ENCODE measurements at regions not wholly inside any gene's neighbourhood (a gene's known extent, or its start where the extent isn't known, plus 50 kb on each side); places are given as distances from the start of the nearest gene placed in this dataset.
"Not testable (repeated sequence)": the region's sequence is repeated elsewhere in the genome, so short reads cannot be mapped to it uniquely, and the experiment has no call there.

DNA sequence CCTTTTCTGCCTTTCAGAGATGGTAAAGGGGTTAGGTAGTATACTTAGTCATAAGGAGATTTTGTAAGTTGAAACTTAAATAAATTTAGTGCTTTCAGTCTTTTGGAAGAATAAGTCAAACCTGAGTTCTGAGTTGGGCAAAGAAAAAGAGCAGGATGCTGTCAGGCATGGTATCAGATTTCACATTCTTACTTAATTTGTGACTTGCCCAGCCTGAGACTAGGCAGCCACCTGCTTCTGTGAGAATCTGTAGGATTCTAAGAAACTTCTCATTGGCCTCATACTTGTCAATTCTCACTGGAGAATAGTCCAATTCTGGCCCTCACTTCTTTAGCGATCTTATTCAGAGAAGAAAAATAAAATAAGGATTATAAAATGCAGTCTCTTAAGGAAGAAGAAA lies 577.5 kb downstream of the DIPK2A start:
- no peak for DNase-seq

DNA sequence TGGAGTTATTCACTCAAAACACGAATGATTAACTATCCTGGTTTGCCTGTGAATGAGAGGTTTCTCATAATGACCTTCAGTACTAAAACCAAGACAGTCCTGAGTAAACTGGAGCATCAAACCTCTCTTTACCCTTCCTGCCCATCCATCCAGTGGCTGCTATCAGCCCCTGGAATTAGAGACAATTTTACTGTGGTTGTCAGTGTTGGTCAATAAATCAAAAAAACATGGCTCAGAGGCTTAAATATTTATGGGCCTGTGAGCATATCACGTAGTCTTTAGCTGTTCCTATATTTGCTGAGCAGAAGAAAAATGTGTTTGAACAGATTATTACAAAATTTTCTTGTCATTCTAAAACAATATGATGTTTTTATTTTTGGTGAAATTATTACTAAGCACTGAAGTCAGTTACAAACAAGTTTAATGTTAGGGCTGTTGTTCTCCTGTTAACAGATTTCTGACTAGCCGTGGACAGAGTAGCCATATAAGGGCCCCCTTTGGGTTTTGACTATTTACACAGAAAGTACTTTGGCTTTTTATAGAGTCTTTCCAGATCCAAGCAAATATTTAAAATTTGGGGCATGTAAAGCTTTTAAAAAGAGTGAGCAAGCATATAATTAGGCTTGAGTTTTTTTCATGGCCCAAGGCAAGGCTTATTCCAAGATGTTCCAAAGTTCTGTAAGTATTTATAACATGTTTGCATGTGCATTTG lies 580.9 kb downstream of the DIPK2A start:
- no peak for DNase-seq

DNA sequence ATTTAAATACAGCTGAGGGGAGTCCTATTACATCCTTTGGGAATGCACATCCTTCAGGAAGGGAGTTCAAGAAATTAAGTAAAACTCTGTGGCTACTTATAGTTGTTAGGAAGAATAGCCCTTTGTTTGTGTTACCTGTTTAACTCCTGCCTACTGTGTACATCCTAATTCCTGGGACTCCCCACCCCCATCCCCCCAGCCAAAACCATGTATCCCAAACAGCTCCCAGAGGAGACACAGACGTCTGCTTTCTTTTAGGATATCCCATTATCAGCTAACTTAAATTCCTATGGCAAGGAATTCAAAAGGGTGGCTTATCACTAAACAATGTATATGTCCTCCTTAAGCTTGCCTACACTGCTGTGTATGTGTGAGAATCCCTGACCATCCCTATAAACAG lies 581.7 kb downstream of the DIPK2A start:
- no peak for DNase-seq

DNA sequence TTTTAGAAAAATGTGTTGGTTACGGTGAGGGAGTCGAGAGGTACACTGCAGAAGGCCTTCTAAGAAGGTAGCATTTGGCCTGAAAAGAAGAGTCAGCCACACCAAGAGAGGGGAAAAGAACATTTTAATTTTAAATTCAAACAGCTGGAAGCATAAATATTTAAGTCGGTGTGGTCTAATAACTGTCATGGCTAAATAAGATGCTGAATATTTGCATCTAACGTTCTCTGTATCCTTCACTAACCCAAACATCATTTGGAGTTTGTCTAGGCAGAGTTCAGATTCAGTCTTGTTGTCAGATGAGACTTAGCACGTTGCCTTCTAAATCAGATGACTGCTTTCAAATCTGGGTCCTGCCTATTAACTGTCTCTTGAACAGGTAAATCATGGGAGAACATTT lies 583.3 kb downstream of the DIPK2A start:
- DNase-seq: no peak

DNA sequence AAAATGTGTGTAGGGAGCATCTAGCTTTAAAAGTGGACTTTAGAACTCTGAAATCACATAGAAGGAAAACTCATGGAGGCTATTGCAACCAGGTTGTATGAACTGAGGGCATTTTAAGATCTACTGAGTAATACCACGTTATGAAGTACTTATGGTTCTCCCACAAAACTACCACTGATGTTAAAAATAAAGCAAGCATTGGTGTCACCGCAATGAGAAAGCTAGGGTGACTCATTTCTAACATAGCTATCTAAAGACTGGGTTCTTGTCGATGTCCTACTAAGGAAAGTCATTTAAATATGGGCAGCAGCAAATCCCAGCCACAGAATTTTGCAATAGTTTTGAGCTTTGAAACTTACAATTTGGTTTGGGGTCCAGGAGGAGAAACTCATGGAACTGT lies 584.8 kb downstream of the DIPK2A start:
- peak; percentile 15 for DNase-seq

DNA sequence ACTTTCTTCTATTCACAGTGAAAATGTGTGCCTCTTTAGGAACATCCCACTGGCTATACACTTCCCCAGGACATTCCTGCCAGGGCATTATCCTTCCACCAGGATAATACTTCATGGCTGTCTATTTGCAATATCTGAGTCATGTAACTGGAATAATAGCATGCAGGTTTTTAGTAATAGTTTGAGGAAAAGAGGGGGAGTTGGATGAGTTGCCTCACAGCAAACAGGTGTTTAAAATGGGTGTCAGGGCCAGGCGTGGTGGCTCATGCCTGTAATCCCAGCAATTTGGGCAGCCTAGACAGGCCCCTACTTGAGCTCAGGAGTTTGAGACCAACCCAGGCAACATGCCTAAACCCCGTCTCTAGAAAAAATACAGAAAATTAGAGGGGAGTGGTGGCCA lies 585.9 kb downstream of the DIPK2A start:
- no peak for DNase-seq

DNA sequence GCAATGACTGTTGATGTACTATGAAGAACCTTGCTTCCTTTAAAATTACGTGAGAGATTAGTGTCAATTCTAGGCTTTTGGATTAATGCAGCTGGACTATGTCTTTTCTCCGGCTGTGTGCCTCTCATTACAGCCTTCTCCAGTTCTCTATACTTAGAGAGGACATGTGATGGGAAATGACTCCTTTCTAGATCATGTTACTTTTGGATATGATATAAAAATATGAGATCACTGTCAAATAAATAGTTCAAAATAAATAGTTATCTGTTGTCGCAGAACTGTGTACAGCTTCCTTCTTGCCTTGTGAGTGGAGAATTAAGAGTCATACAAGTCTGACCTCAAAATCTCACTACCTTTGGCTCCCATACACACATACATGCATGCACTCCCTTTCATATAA lies 592.4 kb downstream of the DIPK2A start:
- no peak for DNase-seq

DNA sequence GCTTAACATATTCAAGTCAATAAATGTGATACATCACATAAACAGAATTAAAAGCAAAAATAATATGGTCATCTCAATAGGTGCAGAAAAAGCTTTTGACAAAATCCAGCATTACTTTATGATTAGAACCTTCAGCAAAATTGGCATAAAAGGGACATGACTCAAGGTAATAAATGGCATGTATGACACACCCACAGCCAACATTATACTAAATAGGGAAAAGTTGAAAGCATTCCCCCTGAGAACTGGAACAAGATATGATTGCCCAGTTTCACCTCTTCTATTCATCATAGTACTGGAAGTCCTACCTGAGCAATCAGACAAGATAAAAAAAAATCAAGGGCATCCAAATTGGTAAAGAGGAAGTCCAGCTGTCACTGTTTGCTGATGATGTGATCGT lies 594.7 kb downstream of the DIPK2A start:
- no peak for DNase-seq

DNA sequence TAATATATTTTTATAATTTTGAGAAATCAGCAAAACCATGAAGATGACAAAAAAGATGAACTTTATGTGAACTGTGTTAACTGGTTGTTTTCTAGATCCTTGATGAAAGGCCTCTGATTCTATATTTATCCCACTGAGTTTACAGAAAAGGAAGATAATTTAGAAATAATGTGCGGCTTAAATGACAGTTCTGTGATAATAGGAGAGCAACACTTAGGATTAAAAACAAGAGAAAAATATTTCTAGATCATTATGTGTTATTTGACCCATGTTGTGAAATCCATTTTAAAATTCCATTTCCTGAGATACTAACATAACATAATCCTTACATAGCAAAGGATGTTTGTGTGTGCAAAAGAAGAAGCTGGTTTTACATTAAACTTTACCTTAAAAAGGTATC lies 598.0 kb downstream of the DIPK2A start:
- DNase-seq: no peak

DNA sequence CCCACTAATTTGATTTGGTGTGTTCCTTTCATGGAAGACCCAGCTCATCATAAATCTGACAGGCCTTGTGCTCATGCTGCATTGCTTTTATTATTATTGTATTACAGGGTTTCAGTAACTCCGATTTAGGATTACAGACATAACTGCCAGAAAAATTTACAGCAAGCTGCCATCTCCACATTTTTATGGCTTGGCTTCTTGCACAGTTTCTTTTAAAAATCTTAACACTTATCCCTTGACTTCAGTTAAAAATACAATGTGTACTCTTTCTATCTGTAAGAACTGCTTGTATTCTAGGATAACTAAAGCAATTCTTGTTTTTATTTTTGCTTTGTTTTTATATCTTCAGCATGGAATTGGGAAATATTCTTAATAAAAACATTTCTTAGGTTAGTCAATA lies 612.2 kb downstream of the DIPK2A start:
- DNase-seq: no peak

DNA sequence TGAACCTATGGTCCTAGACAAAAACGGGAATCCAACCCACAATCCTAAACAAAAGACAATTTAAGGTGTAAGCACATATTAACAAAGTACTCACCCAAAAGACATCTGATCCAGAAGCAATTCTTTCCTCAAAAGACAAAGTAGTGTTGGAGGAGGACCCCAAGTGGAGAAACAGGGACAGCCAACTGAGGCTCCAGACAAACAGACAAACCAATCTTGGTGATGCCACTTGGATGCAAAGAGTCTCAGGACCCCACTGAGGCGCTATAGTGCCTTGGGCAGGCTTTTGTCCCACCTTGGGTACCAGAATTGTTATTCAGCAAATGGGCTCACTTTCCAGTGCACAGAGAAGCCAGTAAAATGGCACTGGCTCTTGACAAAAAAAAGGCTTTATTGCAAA lies 613.8 kb downstream of the DIPK2A start:
- DNase-seq: no peak

DNA sequence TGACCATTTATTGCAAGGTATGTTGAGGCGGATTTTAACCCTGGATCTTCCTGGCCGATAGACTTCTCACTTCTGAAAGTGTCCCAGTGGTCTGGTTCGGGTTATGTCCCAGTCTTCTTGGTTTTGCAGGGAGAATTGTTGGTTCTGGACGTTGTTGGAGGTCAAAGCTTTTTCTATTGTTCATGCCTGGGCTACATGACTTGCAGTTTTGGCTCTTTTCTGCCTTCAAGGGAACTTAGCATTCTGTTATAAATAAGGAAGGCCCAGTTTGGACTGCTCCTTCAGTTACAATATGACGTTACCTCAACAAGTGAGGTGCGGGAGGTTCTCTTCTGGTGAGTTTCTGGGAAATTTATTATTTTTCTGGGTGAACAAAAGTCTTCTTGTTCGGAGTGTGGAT lies 614.3 kb downstream of the DIPK2A start:
- no peak for DNase-seq

DNA sequence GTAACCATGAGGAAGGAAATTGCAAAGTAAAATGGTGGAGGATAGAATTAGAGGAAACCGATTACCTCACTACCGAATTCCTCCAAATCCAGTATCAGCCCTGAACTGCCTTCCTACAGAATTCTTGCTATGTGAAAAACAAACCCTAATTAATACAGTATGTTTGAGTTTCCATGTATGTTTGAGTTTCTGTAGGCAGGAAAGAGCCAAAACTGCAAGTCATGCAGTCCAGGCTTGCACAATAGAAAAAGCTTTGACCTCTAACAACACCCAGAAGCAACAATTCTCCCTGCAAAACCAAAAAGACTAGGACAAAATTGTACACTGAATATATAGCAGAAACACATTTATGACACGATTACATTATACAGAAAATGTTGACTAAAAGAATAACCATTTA lies 614.8 kb downstream of the DIPK2A start:
- peak; percentile 75 for DNase-seq

DNA sequence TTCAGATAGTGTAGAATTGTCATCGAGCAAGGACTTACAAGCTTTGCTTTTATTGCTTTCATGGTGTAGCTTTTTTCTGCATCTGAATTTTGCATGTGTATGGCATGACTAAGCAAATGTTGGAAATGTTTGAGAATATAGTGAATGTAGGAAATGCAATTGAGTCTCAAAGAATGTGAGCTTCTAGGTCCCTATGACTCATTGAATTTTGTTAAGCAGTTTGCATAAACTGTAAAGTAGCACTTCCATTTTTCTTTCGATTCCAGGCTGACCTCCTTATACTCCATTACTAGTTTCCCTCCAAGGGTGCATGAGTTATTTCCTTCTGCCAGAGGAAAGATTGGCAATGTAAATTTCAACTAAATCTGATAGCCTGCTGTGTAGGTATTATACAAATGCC lies 619.2 kb downstream of the DIPK2A start:
- DNase-seq: peak; percentile 89

DNA sequence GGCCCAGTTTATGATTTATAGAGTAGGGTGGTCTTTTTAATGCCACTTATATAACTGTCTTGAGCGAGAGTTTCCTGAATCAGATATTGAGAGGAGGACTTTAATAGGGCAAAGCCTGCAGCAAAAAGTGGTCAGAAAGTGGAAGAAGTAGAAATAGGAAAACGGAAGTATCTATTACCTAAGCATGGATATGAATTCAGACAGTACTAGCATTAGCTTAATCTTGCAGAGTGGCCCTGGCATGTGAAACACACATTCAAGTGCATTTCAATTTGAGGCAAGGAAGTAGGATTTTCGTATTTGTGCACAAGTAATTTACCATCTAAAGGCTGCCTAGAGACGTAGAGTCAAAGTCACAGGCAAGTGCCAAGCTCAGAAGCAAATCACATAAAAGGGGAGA lies 622.3 kb downstream of the DIPK2A start:
- DNase-seq: no peak

DNA sequence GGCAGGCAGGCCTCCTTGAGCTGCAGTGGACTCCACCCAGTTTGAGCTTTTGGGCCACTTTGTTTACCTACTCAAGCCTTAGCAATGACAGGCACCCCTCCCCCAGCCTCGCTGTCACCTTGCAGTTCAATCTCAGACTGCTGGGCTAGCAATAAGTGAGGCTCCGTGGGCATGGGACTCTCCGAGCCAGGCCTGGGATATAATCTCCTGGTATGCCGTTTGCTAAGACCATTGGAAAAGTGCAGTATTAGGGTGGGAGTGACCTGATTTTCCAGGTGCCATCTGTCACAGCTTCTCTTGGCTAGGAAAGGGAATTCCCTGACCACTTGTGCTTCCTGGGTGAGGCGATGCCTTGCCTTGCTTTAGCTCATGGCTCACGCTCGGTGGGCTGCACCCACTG lies 648.6 kb downstream of the DIPK2A start:
- not testable (repeated sequence) for DNase-seq

DNA sequence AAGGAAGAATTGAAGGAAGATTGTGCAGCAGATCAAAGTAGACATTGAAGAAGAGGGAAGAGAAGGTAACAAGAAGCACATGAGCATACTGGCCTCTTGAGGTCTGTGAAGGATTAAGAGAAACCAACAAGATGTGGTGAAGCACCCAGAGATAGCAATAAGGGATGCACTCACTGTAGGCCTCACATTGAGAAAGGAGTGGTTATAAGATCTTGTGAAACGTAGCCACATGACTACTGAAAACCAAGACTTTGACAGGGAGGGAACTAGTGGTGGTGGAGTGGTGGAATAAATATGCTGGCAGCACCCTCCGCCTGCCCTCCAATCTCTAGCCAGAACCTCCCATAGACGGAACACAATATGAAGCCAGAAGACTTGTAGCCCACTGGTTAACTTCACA lies 651.2 kb downstream of the DIPK2A start:
- DNase-seq: no peak

DNA sequence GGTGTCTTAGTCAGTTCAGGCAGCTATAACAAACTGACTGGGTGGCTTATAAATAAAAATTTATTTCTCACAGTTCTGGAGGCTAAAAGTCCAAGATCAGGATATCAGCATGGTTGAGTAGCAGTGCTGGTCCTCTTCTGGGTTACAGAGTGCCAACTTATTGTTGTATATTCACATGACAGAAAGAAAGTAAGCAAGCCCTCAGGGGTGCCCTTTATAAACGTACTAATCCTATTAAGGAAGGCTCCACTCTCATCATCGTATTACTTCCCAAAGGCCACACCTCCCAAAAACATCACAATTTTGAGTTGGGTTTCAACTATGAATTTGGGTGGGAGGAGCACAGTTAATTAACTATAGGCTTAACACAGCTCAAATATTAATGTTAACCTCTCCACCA lies 653.0 kb downstream of the DIPK2A start:
- DNase-seq: no peak

DNA sequence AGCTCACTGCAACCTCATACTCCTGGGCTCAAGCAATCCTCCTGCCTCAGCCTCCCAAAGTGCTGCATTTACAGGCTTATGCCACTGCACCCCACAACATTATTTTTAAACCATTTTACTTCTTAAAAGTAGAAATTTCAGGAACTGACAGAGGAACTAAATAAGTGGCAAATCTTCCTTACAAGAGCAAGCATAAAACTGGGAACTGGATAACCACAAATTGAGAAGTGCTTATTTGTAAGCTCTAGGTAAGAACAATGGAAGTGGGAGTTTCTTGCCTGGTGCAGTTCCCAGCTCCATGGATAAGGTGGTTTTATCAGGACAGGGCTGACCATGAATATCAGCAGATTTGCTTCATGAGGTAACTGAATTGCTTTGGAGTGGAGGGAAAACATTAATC lies 655.2 kb downstream of the DIPK2A start:
- no peak for DNase-seq

DNA sequence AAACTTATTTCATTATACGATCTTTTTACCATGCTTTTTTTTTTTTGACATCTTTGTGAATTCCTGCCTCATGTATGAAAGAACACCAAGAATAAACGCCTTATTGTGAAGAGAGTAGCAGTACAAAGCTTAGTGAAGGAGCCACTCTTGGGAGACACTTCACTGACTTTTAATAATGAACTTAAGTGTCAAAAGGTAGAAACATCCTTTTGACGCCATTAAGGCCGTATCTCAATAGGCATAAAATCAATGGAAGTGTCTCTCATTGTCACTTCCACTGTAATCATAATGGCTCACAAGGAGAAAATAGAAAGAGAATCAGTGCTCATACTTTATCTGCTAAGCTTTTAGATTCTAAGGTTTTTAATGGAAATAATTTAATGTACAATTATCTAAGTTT lies 657.8 kb downstream of the DIPK2A start:
- DNase-seq: no peak

DNA sequence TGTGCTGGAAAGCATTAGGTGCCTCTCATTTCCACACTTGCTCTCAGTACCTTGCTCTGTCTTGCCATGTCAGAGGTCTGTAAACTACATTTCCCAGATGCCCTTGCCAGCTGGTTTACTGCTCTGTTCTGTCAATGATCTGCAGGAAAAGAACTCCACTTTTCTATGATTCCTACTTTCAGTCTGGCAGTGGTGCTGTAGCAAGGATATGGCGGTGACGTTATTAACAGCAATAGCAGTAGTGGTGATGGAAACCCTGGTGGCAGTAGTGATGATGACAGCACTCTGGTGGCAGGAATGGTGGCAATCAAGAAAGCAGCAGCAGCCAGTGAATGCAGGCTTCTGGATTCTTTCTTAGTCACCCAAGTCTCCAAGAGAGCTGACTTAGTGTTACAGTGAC lies 665.2 kb downstream of the DIPK2A start:
- no peak for DNase-seq

DNA sequence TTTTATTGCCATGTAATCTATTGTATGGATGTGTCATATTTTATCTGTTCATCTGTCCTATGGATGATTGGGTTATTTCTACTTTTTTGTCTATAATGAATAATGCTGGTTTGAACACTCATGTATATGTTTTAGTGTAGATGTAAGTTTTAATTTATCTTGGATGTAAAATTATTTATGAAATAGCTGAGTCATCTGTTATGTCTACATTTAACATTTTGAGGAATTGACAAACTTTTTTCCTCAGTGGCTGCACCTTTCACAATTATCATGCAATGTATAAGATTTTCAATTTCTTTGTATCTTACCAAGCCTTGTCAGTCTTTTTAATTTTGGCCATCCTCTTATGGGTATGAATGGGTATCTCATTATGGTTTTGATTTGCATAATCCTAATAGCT lies 666.4 kb downstream of the DIPK2A start:
- no peak for DNase-seq

DNA sequence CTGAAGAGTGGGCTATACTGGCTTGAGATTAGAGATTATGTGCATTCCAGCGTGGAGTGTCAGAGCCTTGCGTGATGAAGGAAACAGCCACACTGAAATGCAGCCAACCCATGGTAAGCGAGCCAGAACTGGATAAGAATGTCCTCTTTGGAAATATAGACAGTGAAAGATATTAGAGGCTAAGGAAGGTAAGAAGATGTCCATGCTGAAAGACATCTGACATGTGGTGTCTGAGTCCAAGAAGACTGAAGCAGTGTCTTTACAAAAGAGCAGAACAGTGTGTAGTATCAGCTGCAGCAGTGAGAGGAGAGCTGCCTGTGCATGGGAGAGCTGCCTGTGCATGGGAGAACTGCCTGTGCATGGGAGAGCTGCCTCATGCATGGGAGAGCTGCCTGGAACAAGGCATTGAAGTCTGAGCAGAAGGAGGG lies 672.2 kb downstream of the DIPK2A start:
- peak; percentile 45 for DNase-seq

DNA sequence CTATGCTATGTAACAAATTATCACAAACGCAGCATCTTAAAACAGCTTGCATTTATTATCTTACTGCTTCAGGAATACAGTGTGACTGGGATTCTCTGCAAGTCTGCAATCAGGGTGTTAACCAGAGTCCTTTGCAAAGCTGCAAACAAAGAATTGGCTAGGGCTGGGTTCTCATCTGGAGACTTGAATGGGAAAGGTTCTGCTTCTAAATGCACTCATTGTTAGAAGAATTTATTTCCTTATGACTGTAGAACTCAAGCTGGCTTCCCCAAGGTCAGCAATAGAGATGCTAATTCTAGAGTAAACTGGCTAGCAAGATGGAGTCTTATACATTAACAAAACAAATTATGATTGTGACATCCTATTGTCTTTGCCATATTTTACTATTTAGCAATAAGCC lies 673.7 kb downstream of the DIPK2A start:
- no peak for DNase-seq

DNA sequence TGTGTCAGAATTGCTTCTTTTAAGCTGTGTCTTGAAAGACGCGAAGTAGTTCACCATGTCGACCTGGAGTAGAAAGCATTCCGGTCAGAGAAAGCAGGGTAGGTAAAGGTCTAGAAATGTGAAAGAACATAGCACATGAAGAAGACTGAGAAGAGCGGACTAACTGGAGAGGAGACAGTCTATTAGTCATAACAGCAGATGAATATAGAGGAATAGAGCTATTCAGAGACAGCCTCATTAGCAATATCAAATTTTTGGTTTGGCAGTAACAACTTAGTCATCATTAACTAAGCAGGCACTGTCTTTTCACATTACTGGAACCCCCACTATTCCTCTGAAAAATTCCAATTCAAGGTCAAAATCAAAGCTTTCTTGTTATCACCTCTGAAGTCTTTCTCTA lies 678.8 kb downstream of the DIPK2A start:
- no peak for DNase-seq

DNA sequence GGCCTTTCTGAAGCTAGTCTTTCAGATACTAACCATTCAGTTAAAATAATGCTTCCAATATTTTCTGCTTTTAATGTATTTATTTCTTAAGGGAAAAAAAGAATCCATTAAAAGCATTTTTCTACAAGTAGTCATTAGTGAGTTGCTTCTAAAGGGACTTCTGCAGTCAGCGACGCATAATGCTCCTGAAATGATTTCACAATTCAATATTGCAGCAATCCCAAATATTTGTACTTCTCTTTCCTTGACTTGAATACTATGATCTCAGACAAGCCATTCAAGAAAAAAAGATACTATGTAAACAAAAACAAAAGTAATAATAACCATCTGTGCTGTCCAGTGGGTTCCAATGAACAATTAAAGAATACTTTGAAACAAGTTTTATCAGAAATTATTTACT lies 681.0 kb downstream of the DIPK2A start:
- DNase-seq: peak; percentile 64

Measured in fibroblast of skin of right quadriceps (primary cell).